ENCODE measurements at regions not wholly inside any gene's neighbourhood (a gene's known extent, or its start where the extent isn't known, plus 50 kb on each side); places are given as distances from the start of the nearest gene placed in this dataset.

DNA sequence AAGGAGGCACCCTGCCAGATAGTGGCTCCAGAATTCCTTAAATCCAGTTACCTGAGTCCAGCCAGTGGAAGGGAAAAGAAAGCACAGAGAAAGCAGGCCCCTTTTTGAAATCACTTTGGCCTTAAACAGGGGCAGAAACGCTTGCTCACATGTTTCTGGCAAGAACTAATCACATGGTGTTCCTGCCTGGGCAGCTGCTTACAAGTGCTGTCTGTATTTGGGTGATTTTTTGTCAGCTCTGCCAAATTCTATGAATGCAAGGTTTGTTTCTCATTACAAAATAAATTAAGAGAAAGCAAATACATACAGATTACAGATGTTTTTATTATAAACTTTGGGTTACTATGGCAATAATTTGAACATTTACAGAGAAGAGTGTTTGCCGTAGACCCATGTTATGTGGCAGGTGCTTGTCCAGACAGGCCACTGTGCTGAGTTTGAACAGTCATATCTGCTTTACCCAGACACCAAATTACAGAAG is 1237.8 kb downstream of the SLITRK5 start:
- DNase-seq, result no peak

DNA sequence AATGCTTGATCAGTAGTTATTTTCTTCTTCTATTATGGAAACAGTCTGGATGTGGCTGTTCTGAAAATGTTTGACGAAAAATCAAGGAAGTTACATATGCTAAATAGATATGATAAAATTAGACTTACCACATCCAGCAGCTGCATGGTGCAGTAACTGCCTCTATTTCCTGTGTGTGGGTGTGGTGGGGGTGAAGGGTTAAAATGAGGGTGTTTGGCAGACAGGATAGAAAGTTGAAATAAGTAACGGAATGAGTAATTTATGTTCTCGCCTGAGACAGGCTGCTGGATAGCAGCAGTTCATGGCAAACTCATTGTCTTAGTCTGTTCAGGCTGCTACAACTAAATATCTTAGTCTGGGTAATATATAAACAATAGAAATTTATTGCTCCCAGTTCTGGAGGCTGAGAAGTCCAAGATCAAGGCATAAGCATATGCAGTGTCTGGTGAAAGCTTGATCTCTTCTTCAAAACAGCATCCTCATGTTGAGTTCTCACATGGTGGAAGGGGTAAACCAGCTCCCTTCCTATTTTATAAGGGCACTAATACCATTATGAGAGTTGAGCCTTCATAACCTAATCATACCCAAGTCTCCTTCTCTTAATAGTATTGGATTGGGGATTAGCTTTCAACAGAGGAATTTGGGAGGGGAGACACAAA is 1248.9 kb downstream of the SLITRK5 start:
- peak in 1 of 2 donors; percentile 7 for DNase-seq

DNA sequence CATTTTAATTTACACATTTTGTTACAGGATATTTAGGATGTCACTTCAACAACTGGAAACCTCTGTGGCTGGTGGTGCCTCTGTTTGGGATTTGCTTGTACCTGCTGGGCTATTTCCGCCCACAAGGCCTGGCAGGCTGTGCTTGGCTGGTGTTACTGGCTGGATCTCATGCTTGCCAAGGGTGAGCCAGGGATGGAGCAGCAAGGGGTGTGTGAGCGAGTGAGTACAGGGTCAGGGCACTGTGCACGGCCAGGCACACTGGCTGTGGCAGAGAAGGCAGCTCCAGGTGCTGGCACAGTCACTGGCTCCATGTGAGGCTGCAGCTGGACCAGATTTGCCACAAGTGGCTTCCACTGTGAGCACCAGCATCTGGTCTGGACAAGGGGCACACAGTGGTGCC is 1254.8 kb downstream of the SLITRK5 start:
- no peak for DNase-seq

DNA sequence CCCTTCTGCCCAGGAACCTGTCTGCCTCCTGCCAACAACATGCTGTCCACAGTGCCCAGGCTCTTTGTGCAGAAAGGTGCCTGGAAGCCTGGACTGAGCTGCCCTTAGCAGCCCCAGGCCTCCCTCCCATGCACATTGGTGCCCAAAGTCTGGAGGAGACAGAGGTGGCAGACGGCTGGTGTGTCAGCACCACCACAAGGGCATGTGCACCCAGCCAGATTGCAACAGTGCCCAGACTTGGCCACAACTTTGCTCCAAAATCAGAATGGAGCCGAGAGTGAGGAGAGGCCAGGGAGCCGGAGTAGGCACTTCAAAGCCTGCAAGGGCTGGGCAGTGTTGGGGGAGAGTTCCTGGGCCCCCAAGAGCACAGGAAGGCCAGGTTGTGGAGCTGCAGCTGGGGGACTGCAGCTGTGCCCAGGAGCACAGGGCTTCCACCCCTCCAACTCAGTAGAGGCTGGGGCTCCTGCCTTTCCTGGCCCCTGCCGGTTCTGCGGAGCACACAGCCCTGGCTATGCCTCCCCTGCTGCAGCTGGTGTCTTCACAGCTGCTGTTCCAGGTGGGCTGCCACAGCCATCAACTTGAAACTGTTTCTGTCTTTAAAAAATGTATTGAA is 1255.8 kb downstream of the SLITRK5 start:
- no peak for DNase-seq

- DNase-seq, result no peak
Measured at GRCh38 chr13:88932950-88933349, 1261.8 kb downstream of the SLITRK5 start.

DNA sequence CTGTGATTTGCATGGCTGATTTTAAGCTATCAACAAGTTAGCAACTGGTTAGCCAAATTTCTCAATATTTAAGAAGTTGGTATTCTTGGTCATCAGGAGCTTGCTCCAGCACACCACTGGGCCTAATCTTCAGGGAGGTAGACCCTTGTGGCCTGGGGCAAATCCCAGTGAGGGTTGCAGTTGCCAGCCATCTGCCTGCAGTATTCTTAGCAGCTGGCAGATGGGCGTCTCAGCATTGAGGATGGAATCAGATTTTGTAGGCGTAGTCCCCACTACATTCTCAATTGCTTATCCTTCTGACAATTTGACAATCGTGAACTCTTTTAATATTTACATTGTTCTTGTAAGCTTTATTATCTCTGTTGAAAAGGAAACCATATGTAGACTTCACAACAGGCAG is 1266.2 kb downstream of the SLITRK5 start:
- DNase-seq, result no peak

GRCh38 chr13:88945793-88946192 is 1274.6 kb downstream of the SLITRK5 start:
- DNase-seq, result no peak

DNA sequence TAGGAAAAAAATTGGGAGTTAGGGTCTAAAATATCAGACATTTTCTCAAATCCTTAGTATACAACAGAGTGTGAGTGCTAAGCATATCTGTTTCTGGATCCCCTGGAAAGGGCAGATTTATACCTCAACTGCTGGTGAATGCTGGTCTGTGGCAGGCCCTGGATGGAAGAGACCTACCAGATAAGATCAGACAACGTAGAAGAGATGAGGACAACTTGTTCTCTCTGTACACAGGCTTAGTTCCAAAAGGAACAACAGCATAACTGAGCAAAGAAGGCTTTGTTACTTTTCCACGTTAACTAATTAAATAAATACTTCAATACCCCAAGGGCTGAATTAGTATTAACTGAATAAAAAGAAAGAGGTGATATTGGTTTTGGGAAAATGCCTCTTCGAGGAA is 1277.3 kb downstream of the SLITRK5 start:
- DNase-seq, result no peak

- no peak for DNase-seq
Measured at GRCh38 chr13:88958821-88959220, 1287.7 kb downstream of the SLITRK5 start.

DNA sequence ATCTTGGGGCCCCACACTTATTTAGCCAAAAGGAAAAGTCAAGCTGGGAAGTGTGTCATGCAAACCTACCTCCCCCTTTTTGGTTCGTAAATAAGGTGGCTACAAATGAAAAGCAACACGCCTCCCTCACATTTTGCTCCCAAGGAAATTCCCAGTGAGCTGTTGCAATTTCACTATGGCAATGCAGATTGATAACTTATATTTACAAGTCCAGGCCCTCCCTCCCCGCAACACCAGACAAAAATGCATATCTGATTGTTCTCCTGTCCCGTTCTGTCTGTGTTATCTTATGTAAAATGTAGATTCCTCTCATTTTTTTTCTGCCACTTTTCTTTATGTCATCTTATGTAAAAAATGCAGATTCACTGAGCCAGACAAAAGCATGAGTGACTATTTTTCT is 1305.3 kb downstream of the SLITRK5 start:
- DNase-seq, result no peak

GRCh38 chr13:88978607-88979006 is 1307.4 kb downstream of the SLITRK5 start:
- no peak for DNase-seq

- DNase-seq, result peak; percentile 2 to 3
Measured at GRCh38 chr13:88979465-88980175, 1308.4 kb downstream of the SLITRK5 start.

GRCh38 chr13:89003656-89004055 is 1332.5 kb downstream of the SLITRK5 start:
- no peak for DNase-seq

GRCh38 chr13:89011615-89012014 is 1340.4 kb downstream of the SLITRK5 start:
- no peak for DNase-seq

- no peak for DNase-seq
Measured at GRCh38 chr13:89027694-89028306, 1356.6 kb downstream of the SLITRK5 start.

GRCh38 chr13:89029062-89029461 is 1357.9 kb downstream of the SLITRK5 start:
- DNase-seq, result no peak

GRCh38 chr13:89034015-89034414 is 1362.8 kb downstream of the SLITRK5 start:
- no peak for DNase-seq

- DNase-seq, result no peak
Measured at GRCh38 chr13:89052699-89053098, 1381.5 kb downstream of the SLITRK5 start.

DNA sequence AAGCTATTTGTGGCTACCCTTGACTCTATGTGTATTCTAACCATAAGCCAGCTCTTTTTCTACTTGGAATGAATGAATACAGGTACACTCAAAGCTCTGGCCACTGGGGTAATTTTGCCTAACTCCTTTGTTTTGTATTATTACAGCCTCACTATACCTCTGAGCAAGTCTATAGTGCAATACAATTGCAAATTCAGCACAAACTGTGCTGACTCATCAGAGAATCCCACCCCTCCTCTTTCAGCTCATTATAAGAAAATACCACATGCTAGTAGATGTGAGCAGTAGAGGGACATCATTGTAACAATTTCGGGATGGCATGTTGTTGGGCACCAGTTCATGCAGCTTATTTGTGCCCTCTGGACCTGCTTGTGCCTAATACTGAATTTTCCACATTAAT is 1382.2 kb downstream of the SLITRK5 start:
- DNase-seq, result no peak

GRCh38 chr13:89057274-89057673 is 1386.1 kb downstream of the SLITRK5 start:
- DNase-seq, result no peak

- no peak for DNase-seq
Measured at GRCh38 chr13:89057862-89058261, 1386.7 kb downstream of the SLITRK5 start.

DNA sequence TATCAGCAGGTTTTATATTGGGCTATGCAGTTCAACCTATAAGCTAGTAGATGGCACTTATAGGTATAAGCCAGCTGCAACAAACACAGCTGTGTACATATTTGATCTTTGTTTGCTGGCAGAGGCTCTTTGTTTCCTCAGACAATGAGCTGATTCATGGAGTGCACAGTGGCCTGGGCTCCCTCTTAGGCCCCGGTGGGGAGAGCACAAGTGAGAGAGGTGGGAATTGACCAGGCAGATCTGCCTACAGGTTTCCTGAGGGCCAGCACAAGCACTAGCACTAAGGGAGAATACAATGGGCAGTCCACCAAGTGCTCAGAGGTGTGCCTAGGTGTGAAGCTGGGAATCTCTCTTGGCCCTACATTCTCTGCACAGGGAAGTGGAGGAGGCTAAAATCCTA is 1390.7 kb downstream of the SLITRK5 start:
- no peak for DNase-seq

- peak in 1 of 2 donors; percentile 17 for DNase-seq
Measured at GRCh38 chr13:89066868-89067466, 1395.8 kb downstream of the SLITRK5 start.
